ENCODE measurements at regions not wholly inside any gene's neighbourhood (a gene's known extent, or its start where the extent isn't known, plus 50 kb on each side); places are given as distances from the start of the nearest gene placed in this dataset.

DNA sequence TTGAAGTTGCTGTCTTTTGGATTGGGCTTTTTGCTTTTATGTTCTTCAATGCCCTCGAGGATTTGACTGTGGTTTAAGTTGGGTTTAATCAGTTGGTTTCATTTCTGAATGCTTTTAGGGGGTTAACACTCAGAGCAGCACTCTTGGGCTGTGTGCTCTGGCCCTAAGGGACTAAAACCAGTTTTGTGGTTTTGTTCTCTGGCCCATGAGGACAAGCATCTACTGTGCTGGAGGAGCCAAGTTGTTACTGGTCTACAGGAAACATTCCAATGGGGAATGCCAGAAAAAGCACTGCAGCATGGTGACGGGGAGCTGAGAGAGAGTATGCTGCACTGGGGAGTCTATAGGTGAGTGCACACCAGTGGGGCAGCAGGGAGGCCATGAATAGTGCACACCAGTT, 596.9 kb downstream of the ZBBX start:
- Histone ChIP-seq H3K4me1 (ENCODE audit: control insufficient read depth, insufficient read depth, low read length) (no peaks in the 10 kb centered on the region), H3K36me3 (ENCODE audit: control insufficient read depth, insufficient read depth, low read length) (no peaks in the 10 kb centered on the region), H3K27me3 (ENCODE audit: control insufficient read depth, insufficient read depth, low read length, poor library complexity, severe bottlenecking) (no peaks in the 10 kb centered on the region), H3K27ac (ENCODE audit: insufficient read depth, low read depth, low read length, poor library complexity, severe bottlenecking) (no peak overlapping the region), H3K9me3 (ENCODE audit: control insufficient read depth, low read length) (no peaks in the 10 kb centered on the region), H3K4me3 (ENCODE audit: insufficient read depth, low read depth, low read length) (no peak overlapping the region)
- WGBS, 2 experiments: 92 to 93% methylated on average over 2 of the region's 2 CpGs

DNA sequence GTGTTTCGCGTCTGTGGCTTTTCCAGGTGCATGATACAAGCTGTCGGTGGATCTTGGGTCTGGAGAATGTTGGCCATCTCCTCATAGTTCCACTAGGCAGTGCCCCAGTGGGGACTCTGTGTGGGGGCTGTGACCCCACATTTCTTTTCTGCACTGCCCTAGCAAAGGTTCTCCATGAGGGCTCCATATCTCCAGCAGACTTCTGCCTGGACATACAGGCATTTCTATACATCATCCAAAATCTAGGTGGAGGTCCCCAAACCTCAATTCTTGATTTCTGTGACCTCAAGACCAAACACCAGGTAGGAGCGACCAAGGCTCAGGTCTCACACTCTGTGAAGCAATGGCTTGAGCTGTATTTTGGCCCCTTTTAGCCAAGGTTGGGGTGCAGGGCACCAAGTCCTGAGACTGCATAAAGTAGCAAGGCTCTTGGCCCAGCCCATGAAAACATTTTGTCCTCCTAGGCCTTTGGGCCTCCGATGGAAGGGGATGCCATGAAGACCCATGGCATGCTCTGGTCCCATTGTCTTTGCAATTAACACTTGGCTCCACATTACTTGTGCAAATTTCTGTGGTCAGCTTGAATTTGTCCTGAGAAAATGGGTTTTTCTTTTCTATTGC, 615.3 kb downstream of the ZBBX start:
- Histone ChIP-seq H3K36me3 (ENCODE audit: control insufficient read depth, insufficient read depth, low read length) (no peaks in the 10 kb centered on the region), H3K27ac (ENCODE audit: insufficient read depth, low read depth, low read length, poor library complexity, severe bottlenecking) (no peak overlapping the region), H3K4me3 (ENCODE audit: insufficient read depth, low read depth, low read length) (no peak overlapping the region), H3K9me3 (ENCODE audit: control insufficient read depth, low read length) (no peaks in the 10 kb centered on the region), H3K4me1 (ENCODE audit: control insufficient read depth, insufficient read depth, low read length) (no peaks in the 10 kb centered on the region), H3K27me3 (ENCODE audit: control insufficient read depth, insufficient read depth, low read length, poor library complexity, severe bottlenecking) (no peaks in the 10 kb centered on the region)
- 86 to 89% methylated on average over 5 of the region's 5 CpGs for WGBS, 2 experiments

DNA sequence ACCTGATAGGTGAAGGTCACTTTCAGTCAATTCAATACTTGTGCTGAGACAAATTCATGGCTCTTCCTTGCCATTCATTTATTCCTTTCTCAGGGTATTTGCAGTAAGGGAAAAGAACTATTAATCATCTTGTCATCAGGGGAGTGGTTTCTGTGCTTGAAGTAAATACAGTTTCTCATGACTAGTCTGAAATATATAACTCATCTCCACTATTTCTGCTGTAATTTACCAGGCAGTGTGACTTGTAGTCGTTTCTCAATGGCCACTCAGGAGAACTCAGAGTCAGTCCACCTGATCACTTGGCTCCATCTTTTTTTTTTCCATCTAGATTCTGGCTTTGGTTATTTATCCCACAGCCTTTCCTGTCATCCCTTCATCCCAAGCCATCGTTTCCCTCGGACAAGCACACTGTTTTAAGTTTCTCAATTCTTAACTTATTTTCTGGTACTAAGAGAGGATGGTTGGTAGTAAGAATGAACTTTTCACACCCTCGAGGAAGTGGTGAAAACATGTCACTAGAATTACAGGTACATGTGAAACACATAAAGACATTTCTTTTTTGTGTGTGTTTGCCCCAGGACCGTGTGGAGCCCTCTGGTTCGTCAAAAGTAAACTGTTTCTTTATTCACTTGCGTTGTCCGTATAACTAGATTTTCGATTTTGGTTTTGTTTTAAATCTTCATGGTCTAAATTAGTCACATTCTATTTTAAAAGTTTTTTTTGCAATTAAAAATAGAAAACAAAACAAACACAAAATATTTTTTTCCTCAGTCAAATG, 620.2 kb downstream of the ZBBX start:
- no peak overlapping the region for H3K4me3 ChIP-seq (ENCODE audit: insufficient read depth, low read depth, low read length)
- 92 to 93% methylated on average over 7 to 9 of the region's 9 CpGs for WGBS, 2 experiments
- H3K4me1 ChIP-seq (ENCODE audit: control insufficient read depth, insufficient read depth, low read length): no peaks in the 10 kb centered on the region
- no peaks in the 10 kb centered on the region for H3K27me3 ChIP-seq (ENCODE audit: control insufficient read depth, insufficient read depth, low read length, poor library complexity, severe bottlenecking)
- no peaks in the 10 kb centered on the region for H3K36me3 ChIP-seq (ENCODE audit: control insufficient read depth, insufficient read depth, low read length)
- H3K9me3 ChIP-seq (ENCODE audit: control insufficient read depth, low read length): no peaks in the 10 kb centered on the region
- no peak overlapping the region for H3K27ac ChIP-seq (ENCODE audit: insufficient read depth, low read depth, low read length, poor library complexity, severe bottlenecking)

DNA sequence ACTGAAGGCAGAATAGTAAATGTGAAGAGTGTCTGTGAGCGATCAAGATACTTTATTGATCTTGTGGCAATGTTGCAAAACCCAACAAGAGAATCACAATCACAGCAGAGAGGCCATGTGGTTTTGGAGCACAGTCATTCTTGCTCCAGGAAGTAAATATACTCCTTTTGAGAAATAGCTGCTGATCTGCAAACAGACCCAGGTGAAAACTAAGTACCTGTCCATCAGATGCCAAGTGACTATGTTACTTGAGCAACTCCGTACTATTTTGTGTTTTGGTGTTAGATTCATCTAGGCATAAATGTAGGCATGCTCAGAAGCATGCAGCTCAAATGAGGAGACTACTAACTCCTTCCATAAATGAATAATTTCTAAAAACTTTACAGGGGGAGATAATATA, 627.9 kb downstream of the ZBBX start:
- WGBS, 2 experiments: 93 to 100% methylated on average over 2 of the region's 2 CpGs
- H3K9me3 ChIP-seq (ENCODE audit: control insufficient read depth, low read length): no peaks in the 10 kb centered on the region
- H3K36me3 ChIP-seq (ENCODE audit: control insufficient read depth, insufficient read depth, low read length): no peaks in the 10 kb centered on the region
- no peak overlapping the region for H3K4me3 ChIP-seq (ENCODE audit: insufficient read depth, low read depth, low read length)
- no peak overlapping the region for H3K27ac ChIP-seq (ENCODE audit: insufficient read depth, low read depth, low read length, poor library complexity, severe bottlenecking)
- no peaks in the 10 kb centered on the region for H3K27me3 ChIP-seq (ENCODE audit: control insufficient read depth, insufficient read depth, low read length, poor library complexity, severe bottlenecking)
- no peaks in the 10 kb centered on the region for H3K4me1 ChIP-seq (ENCODE audit: control insufficient read depth, insufficient read depth, low read length)

- no peaks in the 10 kb centered on the region for H3K9me3 ChIP-seq (ENCODE audit: control insufficient read depth, low read length)
- peaks cover 9% of the 10 kb centered on the region for H3K4me1 ChIP-seq (ENCODE audit: control insufficient read depth, insufficient read depth, low read length)
- 10% methylated on average over 1 to 2 of the region's 2 CpGs for WGBS, 2 experiments
- no peaks in the 10 kb centered on the region for H3K36me3 ChIP-seq (ENCODE audit: control insufficient read depth, insufficient read depth, low read length)
- peak overlapping the region; percentile 72 for H3K27ac ChIP-seq (ENCODE audit: insufficient read depth, low read depth, low read length, poor library complexity, severe bottlenecking)
- no peak overlapping the region for H3K4me3 ChIP-seq (ENCODE audit: insufficient read depth, low read depth, low read length)
- H3K27me3 ChIP-seq (ENCODE audit: control insufficient read depth, insufficient read depth, low read length, poor library complexity, severe bottlenecking): no peaks in the 10 kb centered on the region
Observed at GRCh38 chr3:166743481-166744134, 636.5 kb downstream of the ZBBX start.

DNA sequence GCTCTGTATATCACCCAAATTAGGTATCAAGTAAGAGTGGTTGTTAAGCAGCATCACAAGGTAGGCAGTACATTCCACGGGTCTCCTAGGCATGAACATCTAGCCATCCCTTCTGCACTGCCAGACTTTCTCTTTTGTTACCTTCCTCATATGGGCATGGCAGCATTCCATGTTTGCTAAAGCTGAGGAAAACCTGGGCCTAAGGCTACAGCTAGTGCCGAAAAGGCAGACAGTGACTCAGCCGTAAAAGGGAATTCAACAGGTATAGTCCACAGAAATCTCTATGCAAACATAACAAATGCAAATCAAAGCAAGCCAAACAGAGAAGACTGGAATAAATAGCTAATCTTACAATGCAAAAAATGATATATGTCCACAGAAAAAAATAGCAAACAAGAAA, 645.4 kb downstream of the ZBBX start:
- Histone ChIP-seq H3K27ac (ENCODE audit: insufficient read depth, low read depth, low read length, poor library complexity, severe bottlenecking) (no peak overlapping the region), H3K36me3 (ENCODE audit: control insufficient read depth, insufficient read depth, low read length) (no peaks in the 10 kb centered on the region), H3K9me3 (ENCODE audit: control insufficient read depth, low read length) (no peaks in the 10 kb centered on the region), H3K27me3 (ENCODE audit: control insufficient read depth, insufficient read depth, low read length, poor library complexity, severe bottlenecking) (no peaks in the 10 kb centered on the region), H3K4me1 (ENCODE audit: control insufficient read depth, insufficient read depth, low read length) (no peaks in the 10 kb centered on the region), H3K4me3 (ENCODE audit: insufficient read depth, low read depth, low read length) (no peak overlapping the region)
- WGBS, 2 experiments: 90 to 94% methylated on average over 3 of the region's 3 CpGs

DNA sequence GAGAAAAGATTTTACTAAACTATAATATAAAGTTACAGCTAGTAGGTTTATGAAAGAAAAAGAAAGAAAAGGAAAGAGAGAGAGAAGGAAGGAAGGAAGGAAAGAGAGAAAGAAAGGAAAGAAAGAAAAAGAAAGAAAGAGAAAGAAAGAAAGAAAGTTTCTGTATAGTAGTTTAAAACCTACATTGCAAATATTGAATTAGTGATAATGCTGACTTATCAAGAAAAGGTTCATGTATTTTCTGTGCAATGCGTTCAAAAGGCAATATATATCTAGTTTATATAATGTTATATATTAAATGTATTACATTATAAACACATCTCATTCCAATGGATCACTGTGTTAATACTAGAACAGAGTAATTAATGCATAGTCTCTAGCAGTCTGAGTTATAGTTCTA, 648.4 kb downstream of the ZBBX start:
- Histone ChIP-seq H3K36me3 (ENCODE audit: control insufficient read depth, insufficient read depth, low read length) (no peaks in the 10 kb centered on the region), H3K4me1 (ENCODE audit: control insufficient read depth, insufficient read depth, low read length) (no peaks in the 10 kb centered on the region), H3K9me3 (ENCODE audit: control insufficient read depth, low read length) (no peaks in the 10 kb centered on the region), H3K4me3 (ENCODE audit: insufficient read depth, low read depth, low read length) (no peak overlapping the region), H3K27ac (ENCODE audit: insufficient read depth, low read depth, low read length, poor library complexity, severe bottlenecking) (no peak overlapping the region), H3K27me3 (ENCODE audit: control insufficient read depth, insufficient read depth, low read length, poor library complexity, severe bottlenecking) (no peaks in the 10 kb centered on the region)
- no CpG with 5 or more reads among the region's 1 CpG for WGBS, 2 experiments

DNA sequence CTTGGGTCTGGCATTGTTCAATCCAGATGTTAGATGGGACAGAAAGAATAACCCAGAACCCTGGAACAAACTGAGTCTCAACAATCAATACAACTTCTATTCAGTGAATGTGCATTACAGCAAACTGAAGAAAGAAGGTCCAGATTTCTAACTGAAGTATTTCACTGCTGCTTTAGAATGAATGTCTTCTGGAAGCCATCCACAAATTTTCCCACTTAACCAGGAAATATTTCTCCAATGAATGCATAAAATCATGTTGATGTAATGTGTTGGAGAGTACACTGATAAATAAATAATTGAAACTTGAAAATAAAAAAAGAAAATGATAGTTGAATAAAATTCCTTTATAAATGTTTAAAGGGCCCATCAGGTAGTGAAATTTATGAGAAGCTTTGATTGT, 658.6 kb downstream of the ZBBX start:
- Histone ChIP-seq H3K36me3 (ENCODE audit: control insufficient read depth, insufficient read depth, low read length) (no peaks in the 10 kb centered on the region), H3K4me3 (ENCODE audit: insufficient read depth, low read depth, low read length) (no peak overlapping the region), H3K9me3 (ENCODE audit: control insufficient read depth, low read length) (no peaks in the 10 kb centered on the region), H3K27me3 (ENCODE audit: control insufficient read depth, insufficient read depth, low read length, poor library complexity, severe bottlenecking) (no peaks in the 10 kb centered on the region), H3K4me1 (ENCODE audit: control insufficient read depth, insufficient read depth, low read length) (no peaks in the 10 kb centered on the region), H3K27ac (ENCODE audit: insufficient read depth, low read depth, low read length, poor library complexity, severe bottlenecking) (no peak overlapping the region)

DNA sequence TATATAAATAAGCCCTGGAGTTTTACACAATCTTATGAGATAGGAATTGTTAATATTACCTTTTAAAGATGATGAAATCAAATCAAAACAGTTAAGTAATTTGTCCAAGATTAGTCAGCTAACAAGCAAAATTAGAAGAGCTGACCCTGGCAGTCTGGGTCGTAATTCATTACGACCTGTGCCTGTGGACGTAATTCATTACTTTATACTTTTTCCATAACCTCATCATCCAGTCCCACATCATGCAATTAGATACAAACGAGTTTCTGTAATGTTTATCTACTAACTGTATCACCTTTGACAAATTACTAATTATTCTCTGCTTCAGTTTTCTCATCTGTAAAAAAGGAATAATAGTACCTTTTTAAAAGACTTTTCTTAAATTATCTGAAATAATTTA, 665.9 kb downstream of the ZBBX start:
- Histone ChIP-seq H3K4me1 (ENCODE audit: control insufficient read depth, insufficient read depth, low read length) (no peaks in the 10 kb centered on the region), H3K27me3 (ENCODE audit: control insufficient read depth, insufficient read depth, low read length, poor library complexity, severe bottlenecking) (no peaks in the 10 kb centered on the region), H3K36me3 (ENCODE audit: control insufficient read depth, insufficient read depth, low read length) (no peaks in the 10 kb centered on the region), H3K4me3 (ENCODE audit: insufficient read depth, low read depth, low read length) (no peak overlapping the region), H3K9me3 (ENCODE audit: control insufficient read depth, low read length) (no peaks in the 10 kb centered on the region), H3K27ac (ENCODE audit: insufficient read depth, low read depth, low read length, poor library complexity, severe bottlenecking) (no peak overlapping the region)
- WGBS, 2 experiments: 93 to 95% methylated on average over 4 of the region's 4 CpGs

GRCh38 chr3:166713787-166714186, 666.3 kb downstream of the ZBBX start:
- no peaks in the 10 kb centered on the region for H3K4me1 ChIP-seq (ENCODE audit: control insufficient read depth, insufficient read depth, low read length)
- H3K27ac ChIP-seq (ENCODE audit: insufficient read depth, low read depth, low read length, poor library complexity, severe bottlenecking): no peak overlapping the region
- no peaks in the 10 kb centered on the region for H3K9me3 ChIP-seq (ENCODE audit: control insufficient read depth, low read length)
- WGBS, 2 experiments: 50 to 69% methylated on average over 1 to 2 of the region's 2 CpGs
- no peak overlapping the region for H3K4me3 ChIP-seq (ENCODE audit: insufficient read depth, low read depth, low read length)
- H3K36me3 ChIP-seq (ENCODE audit: control insufficient read depth, insufficient read depth, low read length): no peaks in the 10 kb centered on the region
- H3K27me3 ChIP-seq (ENCODE audit: control insufficient read depth, insufficient read depth, low read length, poor library complexity, severe bottlenecking): no peaks in the 10 kb centered on the region

Data from ectodermal cell (in vitro differentiated cells).